Hepatocyte (in vitro differentiated cells): ENCODE measurements at regions not wholly inside any gene's neighbourhood (a gene's known extent, or its start where the extent isn't known, plus 50 kb on each side); places are given as distances from the start of the nearest gene placed in this dataset.

Experiments used
- EZH2 ChIP-seq: fragments of 200-600 bp; sonication (generic); IDR thresholded peaks from 2 replicates; pipeline ENCODE4 v1.6.1; 2016; ENCODE audit warnings: antibody characterized with exemption, mild to moderate bottlenecking, borderline replicate concordance
- TF ChIP-seq, protein P1 (sequence below): fragments of 200-600 bp; sonication (generic); IDR thresholded peaks from 2 replicates; pipeline ENCODE4 v1.5.1; 2016; ENCODE audit warnings: antibody characterized with exemption, mild to moderate bottlenecking; ENCODE audit not compliant: poor library complexity

DNA sequence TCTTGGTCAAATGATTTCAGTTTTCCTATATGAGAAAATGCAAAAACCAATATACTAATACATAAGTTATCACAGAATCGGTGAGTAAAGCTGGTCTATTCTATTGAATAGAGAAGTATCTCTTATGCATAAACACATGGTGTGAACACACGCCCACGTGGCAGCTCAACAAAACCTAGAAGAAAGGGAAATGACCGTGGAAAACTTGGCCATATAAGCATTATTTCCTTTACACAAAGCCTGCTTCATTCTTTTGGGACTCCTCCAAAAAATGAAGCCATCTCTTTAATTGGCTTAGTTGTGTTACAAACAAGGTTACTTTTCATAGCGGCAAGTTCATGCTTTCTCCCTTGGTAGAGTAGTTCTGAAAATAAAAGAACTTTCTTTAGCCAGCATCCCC lies 183.2 kb downstream of the TMEM161B start:
- TF ChIP-seq, protein P1, sequence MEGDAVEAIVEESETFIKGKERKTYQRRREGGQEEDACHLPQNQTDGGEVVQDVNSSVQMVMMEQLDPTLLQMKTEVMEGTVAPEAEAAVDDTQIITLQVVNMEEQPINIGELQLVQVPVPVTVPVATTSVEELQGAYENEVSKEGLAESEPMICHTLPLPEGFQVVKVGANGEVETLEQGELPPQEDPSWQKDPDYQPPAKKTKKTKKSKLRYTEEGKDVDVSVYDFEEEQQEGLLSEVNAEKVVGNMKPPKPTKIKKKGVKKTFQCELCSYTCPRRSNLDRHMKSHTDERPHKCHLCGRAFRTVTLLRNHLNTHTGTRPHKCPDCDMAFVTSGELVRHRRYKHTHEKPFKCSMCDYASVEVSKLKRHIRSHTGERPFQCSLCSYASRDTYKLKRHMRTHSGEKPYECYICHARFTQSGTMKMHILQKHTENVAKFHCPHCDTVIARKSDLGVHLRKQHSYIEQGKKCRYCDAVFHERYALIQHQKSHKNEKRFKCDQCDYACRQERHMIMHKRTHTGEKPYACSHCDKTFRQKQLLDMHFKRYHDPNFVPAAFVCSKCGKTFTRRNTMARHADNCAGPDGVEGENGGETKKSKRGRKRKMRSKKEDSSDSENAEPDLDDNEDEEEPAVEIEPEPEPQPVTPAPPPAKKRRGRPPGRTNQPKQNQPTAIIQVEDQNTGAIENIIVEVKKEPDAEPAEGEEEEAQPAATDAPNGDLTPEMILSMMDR, result no peak
- TF ChIP-seq EZH2, result no peak
